Smooth muscle cell of the brain vasculature (primary cell): ENCODE measurements at regions not wholly inside any gene's neighbourhood (a gene's known extent, or its start where the extent isn't known, plus 50 kb on each side); places are given as distances from the start of the nearest gene placed in this dataset.
A peak's percentile ranks its signal among the peaks of the same experiment; 100 is the strongest.
"Not testable (repeated sequence)": the region's sequence is repeated elsewhere in the genome, so short reads cannot be mapped to it uniquely, and the experiment has no call there.

Experiments used
- DNase-seq: peaks from one replicate; pipeline ENCODE4 v3.0.0-alpha.2; 2012; ENCODE audit warnings: low read depth, low spot score

GRCh38 chr20:47970282-47970903 lies 185.1 kb upstream of the SULF2 start:
- DNase-seq: no peak

GRCh38 chr20:47969426-47969825 lies 184.1 kb upstream of the SULF2 start:
- DNase-seq: no peak

DNA sequence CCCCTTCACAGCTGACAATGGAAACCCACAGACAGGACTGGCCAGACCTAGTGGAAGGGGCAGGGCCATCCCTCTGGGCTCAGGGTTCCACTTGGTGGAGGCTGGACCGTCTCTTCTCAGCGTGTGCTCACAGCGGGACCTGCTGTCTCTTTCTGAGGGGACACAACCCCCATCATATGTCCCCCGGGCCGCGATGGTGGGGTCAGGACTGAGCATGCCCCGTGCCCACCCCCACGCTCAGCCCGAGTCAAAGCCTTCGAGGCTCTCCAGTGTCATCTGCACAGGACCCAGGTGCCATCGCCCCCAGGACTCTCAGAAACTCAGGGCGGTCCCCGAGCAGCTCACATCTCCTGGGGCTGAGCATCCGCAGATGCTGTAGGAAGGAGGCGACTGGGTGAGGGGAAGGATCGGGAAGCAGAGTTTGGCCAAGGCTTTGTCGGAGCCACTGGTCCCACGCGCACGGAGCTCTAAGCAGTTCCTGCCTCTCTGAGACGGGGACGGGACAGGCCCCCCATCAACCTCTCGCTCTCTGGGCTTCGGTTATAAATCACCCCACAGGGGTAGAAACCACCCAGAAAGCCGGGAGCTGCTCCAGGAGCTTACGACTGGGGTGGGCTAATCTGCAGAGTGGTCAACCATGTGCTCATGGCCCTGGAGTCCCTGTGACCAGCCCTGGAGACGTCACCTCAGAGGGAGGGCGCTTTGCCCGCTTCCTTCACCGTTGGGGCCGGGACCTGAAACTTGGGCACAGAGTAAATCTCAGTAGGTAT lies 183.4 kb upstream of the SULF2 start:
- DNase-seq: no peak

GRCh38 chr20:47964149-47964548 lies 178.9 kb upstream of the SULF2 start:
- DNase-seq: no peak

GRCh38 chr20:47963022-47963421 lies 177.7 kb upstream of the SULF2 start:
- no peak for DNase-seq

DNA sequence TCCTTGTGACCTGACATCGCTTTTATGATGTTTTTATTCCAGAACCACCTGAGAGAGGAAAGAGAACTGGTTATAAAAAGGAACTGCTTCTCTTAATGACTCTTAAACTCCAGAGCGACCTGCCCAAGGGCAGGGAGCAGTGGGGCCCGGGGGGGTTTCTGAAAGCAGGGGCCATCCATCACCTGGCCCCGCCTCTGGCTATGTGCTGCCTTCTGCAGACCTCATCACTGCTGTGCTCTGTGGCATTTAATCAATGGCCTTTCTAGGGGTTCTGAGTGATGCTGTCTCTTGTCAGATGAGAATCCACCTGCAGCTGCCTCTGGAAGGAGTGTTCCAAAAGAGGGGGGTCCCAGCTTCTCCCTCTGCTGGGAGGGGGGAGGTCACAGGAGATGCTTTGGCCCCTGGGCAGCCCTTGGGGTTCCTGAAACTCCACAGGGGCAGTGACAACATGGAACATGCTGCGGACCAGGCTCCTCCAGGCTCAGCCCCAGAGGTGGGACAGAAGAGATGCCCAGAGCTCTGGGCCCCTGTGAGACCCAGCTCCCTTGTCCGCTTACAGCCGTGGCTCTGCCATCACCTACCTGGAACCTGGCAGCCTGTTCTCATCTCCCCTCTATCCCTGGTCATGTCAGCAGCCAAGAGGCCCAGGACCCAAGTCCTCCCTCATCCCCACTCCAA lies 177.1 kb upstream of the SULF2 start:
- no peak for DNase-seq

DNA sequence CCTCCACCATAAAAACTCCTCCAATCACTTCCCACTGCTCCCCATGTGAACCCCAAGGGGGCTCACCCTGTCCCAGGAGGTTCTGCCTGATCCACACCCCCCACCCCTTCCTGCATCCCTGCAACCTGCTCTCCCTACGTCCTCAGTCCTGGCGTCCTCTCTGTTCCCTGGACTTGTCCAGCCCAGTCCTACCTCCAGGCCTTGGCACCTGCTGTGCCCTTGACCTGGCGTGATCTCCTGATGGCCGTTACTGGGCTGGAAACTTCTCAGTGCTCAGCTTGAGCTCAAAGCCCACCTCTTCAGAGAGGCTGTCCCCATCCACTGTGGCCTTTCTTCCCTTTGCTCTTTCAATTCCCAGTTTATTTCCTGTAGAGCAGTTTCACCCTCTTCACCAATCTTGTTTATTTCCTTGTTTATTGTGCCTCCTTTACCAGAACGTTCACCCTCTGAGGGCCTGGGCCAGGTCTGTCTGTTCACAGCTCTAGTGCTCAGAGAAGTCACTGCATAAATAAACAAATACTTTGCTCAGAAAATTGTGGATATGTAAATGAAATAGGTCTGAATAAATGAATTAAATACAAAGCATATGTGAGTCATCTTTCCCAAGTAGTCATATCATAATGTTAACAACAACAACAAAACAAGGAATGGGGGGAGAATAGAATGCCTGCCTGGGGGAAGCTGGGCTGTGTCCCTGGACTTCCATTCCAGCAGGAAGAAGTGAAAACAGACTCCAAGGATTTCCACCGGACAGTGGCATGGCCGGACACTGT lies 175.7 kb upstream of the SULF2 start:
- no peak for DNase-seq

DNA sequence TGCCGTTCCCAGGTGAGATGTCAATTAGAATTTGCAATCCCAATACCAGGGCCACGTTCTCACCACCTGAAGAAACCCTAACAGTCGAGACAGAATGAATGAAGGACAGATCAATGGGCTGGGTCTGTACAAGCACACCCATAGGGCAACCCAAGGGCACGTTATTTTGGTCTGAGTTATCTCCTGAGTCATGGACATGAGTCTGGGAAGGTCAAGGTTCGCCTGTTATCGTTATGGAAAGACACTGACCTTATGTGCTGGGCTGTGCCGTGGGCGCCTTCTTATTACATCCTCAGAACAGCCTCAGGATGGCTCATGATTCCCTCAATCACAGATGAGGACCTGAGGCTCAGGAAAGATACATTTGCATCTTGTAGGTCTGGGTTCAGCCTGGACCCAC lies 175.0 kb upstream of the SULF2 start:
- DNase-seq: no peak

DNA sequence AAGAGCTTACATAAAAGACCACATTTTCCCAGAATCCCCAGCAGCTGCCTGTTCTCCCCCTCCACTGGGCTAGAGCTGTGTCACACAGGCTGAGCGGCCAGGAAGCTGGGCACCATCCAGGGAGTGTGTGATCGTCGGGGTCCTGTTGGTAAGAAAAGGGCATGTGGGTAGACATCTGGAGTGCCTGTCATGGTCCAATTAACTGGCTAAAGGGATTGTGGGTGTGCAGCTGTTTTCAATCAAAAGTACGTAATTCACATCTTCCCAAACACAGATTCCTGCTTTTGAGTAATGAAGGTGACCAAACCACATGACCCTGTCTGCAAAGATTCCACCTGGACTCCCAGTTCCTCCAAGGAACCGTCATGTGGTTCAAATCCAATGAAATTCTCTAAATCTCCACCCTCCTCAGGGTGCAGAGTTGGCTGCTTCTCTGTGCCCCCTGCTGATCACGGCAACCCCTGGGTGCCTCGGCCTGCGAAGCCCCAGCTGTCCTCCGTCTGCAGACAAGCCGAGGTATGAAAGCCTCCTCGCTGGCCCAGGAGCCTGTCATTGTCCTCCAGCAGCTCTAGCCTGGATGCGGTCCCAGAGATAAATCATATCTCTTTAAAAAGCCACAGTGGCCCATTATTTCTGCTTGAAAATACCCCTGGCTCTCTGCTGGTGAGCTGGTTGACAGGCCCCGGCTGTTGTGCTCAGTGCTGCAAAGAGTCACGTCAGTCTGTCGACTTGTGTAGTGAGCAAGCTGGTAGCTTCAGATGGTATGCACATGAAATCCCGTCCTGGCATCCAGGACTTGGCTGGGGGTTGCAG lies 172.9 kb upstream of the SULF2 start:
- not testable (repeated sequence) for DNase-seq

GRCh38 chr20:47957135-47957534 lies 171.9 kb upstream of the SULF2 start:
- DNase-seq: no peak

- DNase-seq: peak; percentile 20
Measured at GRCh38 chr20:47956268-47956995, 171.2 kb upstream of the SULF2 start.

GRCh38 chr20:47953471-47953870 lies 168.2 kb upstream of the SULF2 start:
- DNase-seq: no peak

GRCh38 chr20:47952023-47952564 lies 166.8 kb upstream of the SULF2 start:
- DNase-seq: no peak

DNA sequence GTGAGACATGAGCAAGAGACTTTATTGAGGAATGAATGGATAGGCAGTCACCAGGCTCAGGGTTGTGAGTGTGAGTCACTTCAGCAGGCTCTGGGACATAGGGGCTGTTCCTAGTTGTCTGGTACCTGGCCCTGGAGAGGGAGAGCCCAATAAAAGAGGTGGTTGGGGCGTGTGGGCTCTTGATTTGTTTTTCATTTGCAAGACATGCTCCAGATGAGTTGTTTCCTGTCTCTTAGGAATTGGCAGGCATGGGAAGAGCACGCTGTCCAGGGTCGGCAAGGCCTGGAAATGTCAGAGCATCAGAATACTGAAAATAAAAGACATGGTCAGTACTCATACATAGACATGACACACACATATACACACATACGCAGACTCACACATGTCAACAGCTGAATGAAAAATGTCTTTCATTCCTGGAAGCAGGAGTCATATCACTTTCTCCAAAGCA lies 166.3 kb upstream of the SULF2 start:
- no peak for DNase-seq

DNA sequence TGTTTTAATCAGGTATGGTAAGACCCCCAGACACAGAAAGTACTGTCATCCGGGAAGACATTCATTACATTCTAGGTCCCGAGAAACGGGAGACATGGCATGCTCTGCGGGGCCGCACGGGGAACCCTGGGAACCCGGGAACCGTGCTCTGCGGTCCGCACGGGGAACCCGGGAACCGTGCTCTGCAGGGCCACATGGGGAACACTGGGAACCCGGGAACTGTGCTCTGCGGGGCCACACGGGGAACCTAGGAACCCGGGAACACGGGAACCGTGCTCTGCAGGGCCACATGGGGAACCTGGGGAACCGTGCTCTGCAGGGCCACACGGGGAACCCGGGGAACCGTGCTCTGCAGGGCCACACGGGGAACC lies 165.6 kb upstream of the SULF2 start:
- DNase-seq: no peak

GRCh38 chr20:47950124-47950912 lies 165.0 kb upstream of the SULF2 start:
- DNase-seq: no peak

DNA sequence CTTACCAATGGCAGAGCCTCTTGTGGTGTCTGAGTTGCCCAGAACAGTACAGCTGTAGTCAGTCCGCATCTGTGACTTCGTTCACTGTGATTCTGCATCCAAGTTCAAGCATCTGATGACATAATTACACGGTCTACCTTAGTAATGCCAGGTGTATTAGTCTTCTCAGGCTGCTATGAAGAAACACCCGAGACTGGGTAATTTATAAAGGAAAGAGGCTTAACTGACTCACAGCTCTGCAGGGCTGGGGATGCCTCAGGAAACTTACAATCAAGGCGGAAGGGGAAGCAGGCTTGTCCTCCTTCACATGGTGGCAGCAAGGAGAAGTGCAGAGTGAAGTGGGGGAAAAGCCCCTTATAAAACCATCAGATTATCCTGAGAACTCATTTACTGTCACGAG lies 163.9 kb upstream of the SULF2 start:
- no peak for DNase-seq

GRCh38 chr20:47944682-47945081 lies 159.4 kb upstream of the SULF2 start:
- DNase-seq: no peak

DNA sequence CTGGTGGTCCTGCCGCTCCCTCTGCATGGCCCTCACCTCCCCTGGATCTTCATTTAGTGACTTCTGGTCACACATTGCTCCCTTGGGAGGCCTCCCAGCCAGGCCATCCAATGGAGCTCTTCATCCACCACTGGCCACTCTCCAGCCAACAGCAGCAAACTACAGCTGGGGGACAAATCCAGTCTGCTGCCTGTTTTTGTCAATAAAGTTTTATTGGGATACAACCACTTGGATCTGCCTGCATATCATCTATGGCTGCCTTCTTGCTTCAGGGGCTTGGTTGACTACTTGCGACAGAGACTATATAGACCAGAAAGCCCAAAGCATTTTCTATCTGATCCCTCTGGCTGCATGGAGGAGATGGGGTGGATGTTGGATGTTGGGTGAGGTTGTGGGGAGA lies 156.6 kb upstream of the SULF2 start:
- no peak for DNase-seq
